K562 (cell line): ENCODE measurements at regions not wholly inside any gene's neighbourhood (a gene's known extent, or its start where the extent isn't known, plus 50 kb on each side); places are given as distances from the start of the nearest gene placed in this dataset.

ENCODE experiments used
- ARNT ChIP-seq, 2 experiments: fragments of 450-650 bp; IDR thresholded peaks; 2 replicates each; pipeline ENCODE4 v1.6.1; 2016; ENCODE audit warnings: mild to moderate bottlenecking in 1 of 2
- CTBP1 ChIP-seq: fragments of 450-650 bp; IDR thresholded peaks from 2 replicates; pipeline ENCODE4 v1.6.1; 2016; ENCODE audit warnings: borderline replicate concordance
- DPF2 ChIP-seq: fragments of 450-650 bp; IDR thresholded peaks from 2 replicates; pipeline ENCODE4 v1.6.1; 2016
- ELF1 ChIP-seq: fragments of 200-800 bp; sonication (Bioruptor generic); IDR thresholded peaks from 2 replicates; pipeline ENCODE4 v1.6.1; 2016; ENCODE audit warnings: missing genetic modification characterization, missing compliant biosample characterization
- HDAC3 ChIP-seq: fragments of 450-650 bp; IDR thresholded peaks from 2 replicates; pipeline ENCODE4 v1.6.1; 2018; ENCODE audit warnings: borderline replicate concordance, mild to moderate bottlenecking, moderate library complexity; ENCODE audit not compliant: partially characterized antibody
- MGA ChIP-seq: fragments of 450-650 bp; IDR thresholded peaks from 2 replicates; pipeline ENCODE4 v1.6.1; 2016; ENCODE audit warnings: mild to moderate bottlenecking, moderate library complexity
- ZKSCAN1 ChIP-seq: fragments of 150-350 bp; IDR thresholded peaks from 2 replicates; pipeline ENCODE4 v1.6.1; 2016; ENCODE audit warnings: low read depth, low read length
- ZNF384 ChIP-seq: IDR thresholded peaks from 2 replicates; pipeline ENCODE4 v1.6.1; 2012; ENCODE audit warnings: low read depth, low read length, improper control_type of control experiment
- ZNF449 ChIP-seq: fragments of 250-450 bp; sonication (Bioruptor Pico); IDR thresholded peaks from 2 replicates; pipeline ENCODE4 v1.8.0; 2022; ENCODE audit warnings: moderate library complexity, mild to moderate bottlenecking, inconsistent platforms
- ZNF778 ChIP-seq: fragments of 450-650 bp; formaldehyde crosslinking; IDR thresholded peaks from 2 replicates; pipeline ENCODE4 v1.4.0; 2020; ENCODE audit warnings: mild to moderate bottlenecking, moderate library complexity

GRCh38 chr5:90289837-90290236 lies 119.7 kb downstream of the CETN3 start (continued):
- TF ChIP-seq MGA, result 0 out of 2 replicates have a peak, but pooled peaks have one; percentile 9
- no peak for TF ChIP-seq ZKSCAN1
- no peak for TF ChIP-seq ZNF778
- TF ChIP-seq DPF2, result no peak
- no peak for TF ChIP-seq ARNT (IDR thresholded peaks at IDR 0.05)
- TF ChIP-seq HDAC3, result no peak
- TF ChIP-seq ELF1 (tag), result peak; percentile 49; the same call in 1 of the 2 replicates
- no peak for TF ChIP-seq ZNF449
- no peak for TF ChIP-seq ZNF384
- TF ChIP-seq CTBP1, result no peak
